Spleen (tissue), 7 donors: ENCODE measurements at regions not wholly inside any gene's neighbourhood (a gene's known extent, or its start where the extent isn't known, plus 50 kb on each side); places are given as distances from the start of the nearest gene placed in this dataset.

Experiments used
- POLR2A ChIP-seq, 3 donors: fragments of 450-650 bp; IDR thresholded peaks; one replicate each; pipeline ENCODE4 v1.5.1; 2017; ENCODE audit warnings: antibody characterized with exemption in 3 of 3, mild to moderate bottlenecking in 1 of 3
- TF ChIP-seq, protein P1 (sequence below), 11 experiments: fragments of 200-600 bp in 7 of 11; fragments of 450-650 bp in 4 of 11; sonication (generic) in 4 of 11; IDR thresholded peaks in 8 of 11; conservative IDR thresholded peaks in 3 of 11; 1 replicate in 7 of 11; 2 replicates in 4 of 11; pipeline versions ENCODE4 v1.4.0 to v1.8.0; 2016 to 2021; ENCODE audit warnings: antibody characterized with exemption in 11 of 11, inconsistent platforms in 4 of 11, mild to moderate bottlenecking in 1 of 11
- donor health status: DM: no; HTN: no; CAD: no; lungs with moderate emphysema.
- donor health status: DM: no; HTN: no; CAD: no.
- donor health status: DM: no; HTN: no; CAD: no.

GRCh38 chr9:29974197-29974596, 2400.9 kb upstream of the C9orf72 start:
- TF ChIP-seq, protein P1, sequence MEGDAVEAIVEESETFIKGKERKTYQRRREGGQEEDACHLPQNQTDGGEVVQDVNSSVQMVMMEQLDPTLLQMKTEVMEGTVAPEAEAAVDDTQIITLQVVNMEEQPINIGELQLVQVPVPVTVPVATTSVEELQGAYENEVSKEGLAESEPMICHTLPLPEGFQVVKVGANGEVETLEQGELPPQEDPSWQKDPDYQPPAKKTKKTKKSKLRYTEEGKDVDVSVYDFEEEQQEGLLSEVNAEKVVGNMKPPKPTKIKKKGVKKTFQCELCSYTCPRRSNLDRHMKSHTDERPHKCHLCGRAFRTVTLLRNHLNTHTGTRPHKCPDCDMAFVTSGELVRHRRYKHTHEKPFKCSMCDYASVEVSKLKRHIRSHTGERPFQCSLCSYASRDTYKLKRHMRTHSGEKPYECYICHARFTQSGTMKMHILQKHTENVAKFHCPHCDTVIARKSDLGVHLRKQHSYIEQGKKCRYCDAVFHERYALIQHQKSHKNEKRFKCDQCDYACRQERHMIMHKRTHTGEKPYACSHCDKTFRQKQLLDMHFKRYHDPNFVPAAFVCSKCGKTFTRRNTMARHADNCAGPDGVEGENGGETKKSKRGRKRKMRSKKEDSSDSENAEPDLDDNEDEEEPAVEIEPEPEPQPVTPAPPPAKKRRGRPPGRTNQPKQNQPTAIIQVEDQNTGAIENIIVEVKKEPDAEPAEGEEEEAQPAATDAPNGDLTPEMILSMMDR (IDR thresholded peaks at IDR 0.05 in 8 of 11, conservative IDR thresholded peaks at IDR 0.05 in 3 of 11) = no peak
- no peak for TF ChIP-seq POLR2A (IDR thresholded peaks at IDR 0.05)
